ENCODE measurements at regions not wholly inside any gene's neighbourhood (a gene's known extent, or its start where the extent isn't known, plus 50 kb on each side); places are given as distances from the start of the nearest gene placed in this dataset.

DNA sequence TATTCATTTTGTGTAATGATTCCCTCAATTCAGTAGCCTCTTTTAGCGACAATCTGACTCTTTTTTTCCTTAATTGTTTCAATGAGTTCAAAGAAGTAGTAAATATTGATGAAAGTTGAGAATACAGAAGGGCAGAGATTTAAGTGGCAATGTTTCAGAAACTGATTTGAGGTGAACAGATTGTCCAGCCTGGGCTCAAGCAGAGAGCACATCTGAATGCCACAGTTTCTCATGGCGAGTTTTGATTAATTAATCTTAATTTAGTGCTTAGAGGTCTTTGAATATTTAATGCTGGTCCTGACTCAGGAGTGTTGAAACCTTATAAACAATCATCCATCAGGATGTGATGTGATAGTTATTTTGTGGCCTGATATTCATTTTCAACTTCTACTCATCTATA lies 890.7 kb upstream of the SLITRK6 start:
- TF ChIP-seq SUZ12 (IDR thresholded peaks at IDR 0.05) (no peak), L3MBTL2 (conservative IDR thresholded peaks at IDR 0.05) (no peak), FOXA1 (IDR thresholded peaks at IDR 0.05) (no peak), FOXM1 (IDR thresholded peaks at IDR 0.05; ENCODE audit: borderline replicate concordance) (no peak), ELF4 (IDR thresholded peaks at IDR 0.05) (no peak), CTBP1 (IDR thresholded peaks at IDR 0.05; ENCODE audit: borderline replicate concordance) (no peak), HDGF (IDR thresholded peaks at IDR 0.05; ENCODE audit: borderline replicate concordance) (no peak)
